ENCODE measurements at regions not wholly inside any gene's neighbourhood (a gene's known extent, or its start where the extent isn't known, plus 50 kb on each side); places are given as distances from the start of the nearest gene placed in this dataset.
"Not testable (repeated sequence)": the region's sequence is repeated elsewhere in the genome, so short reads cannot be mapped to it uniquely, and the experiment has no call there.

GRCh38 chr15:45863881-45864580, 229.2 kb downstream of the SQOR start:
- DNase-seq, result no peak
- intact Hi-C loops (cut with DNase I), result no loop called here

- intact Hi-C loops (cut with DNase I), result no loop called here
These were observed 231.8 kb downstream of the SQOR start for GRCh38 chr15:45866616-45867015.

GRCh38 chr15:45867281-45867680, 232.5 kb downstream of the SQOR start:
- intact Hi-C loops (cut with DNase I), result no loop called here
- no peak for DNase-seq

More at GRCh38 chr15:45866616-45867015, 231.8 kb downstream of the SQOR start:
- no peak for DNase-seq

GRCh38 chr15:45868109-45868691, 233.4 kb downstream of the SQOR start:
- no peak for DNase-seq
- intact Hi-C loops (cut with DNase I), result no loop called here

GRCh38 chr15:45869034-45869668, 234.3 kb downstream of the SQOR start:
- DNase-seq, result no peak
- intact Hi-C loops (cut with DNase I), result no loop called here

GRCh38 chr15:45871121-45871855, 236.5 kb downstream of the SQOR start:
- DNase-seq, result peak in 2 of 10 donors; percentile 63 to 74
- intact Hi-C loops (cut with DNase I), result no loop called here

- intact Hi-C loops (cut with DNase I), result no loop called here
- DNase-seq, result no peak
These were observed 239.0 kb downstream of the SQOR start for GRCh38 chr15:45873781-45874180.

GRCh38 chr15:45874566-45874965, 239.7 kb downstream of the SQOR start:
- intact Hi-C loops (cut with DNase I); DNase-seq: not testable (repeated sequence)

- DNase-seq, result no peak
- intact Hi-C loops (cut with DNase I), result no loop called here
These were observed 249.5 kb downstream of the SQOR start for GRCh38 chr15:45884289-45884688.

GRCh38 chr15:45884755-45885445, 250.1 kb downstream of the SQOR start:
- peak in 1 of 10 donors; percentile 39 for DNase-seq

GRCh38 chr15:45885801-45886200, 251.0 kb downstream of the SQOR start:
- DNase-seq, result peak in 1 of 10 donors; percentile 80
- intact Hi-C loops (cut with DNase I), result no loop called here

More at GRCh38 chr15:45884755-45885445, 250.1 kb downstream of the SQOR start:
- intact Hi-C loops (cut with DNase I), result no loop called here

GRCh38 chr15:45891766-45892165, 256.9 kb downstream of the SQOR start:
- DNase-seq, result peak in 5 of 10 donors; percentile 18 to 81 (median 29)
- intact Hi-C loops (cut with DNase I), result no loop called here

GRCh38 chr15:45892182-45892581, 257.4 kb downstream of the SQOR start:
- no peak for DNase-seq
- intact Hi-C loops (cut with DNase I), result no loop called here

- intact Hi-C loops (cut with DNase I), result no loop called here
- no peak for DNase-seq
These were observed 268.5 kb downstream of the SQOR start for GRCh38 chr15:45903283-45903682.

GRCh38 chr15:45904019-45904418, 269.2 kb downstream of the SQOR start:
- intact Hi-C loops (cut with DNase I), result no loop called here
- DNase-seq, result no peak

- DNase-seq, result no peak
- intact Hi-C loops (cut with DNase I), result no loop called here
These were observed 271.4 kb downstream of the SQOR start for GRCh38 chr15:45906230-45906629.

- no peak for DNase-seq
- intact Hi-C loops (cut with DNase I), result no loop called here
These were observed 275.8 kb downstream of the SQOR start for GRCh38 chr15:45910671-45911070.

- intact Hi-C loops (cut with DNase I), result no loop called here
These were observed 278.6 kb downstream of the SQOR start for GRCh38 chr15:45913451-45913850.

GRCh38 chr15:45914425-45914824, 279.6 kb downstream of the SQOR start:
- no peak for DNase-seq
- intact Hi-C loops (cut with DNase I), result no loop called here

More at GRCh38 chr15:45913451-45913850, 278.6 kb downstream of the SQOR start:
- DNase-seq, result no peak

GRCh38 chr15:45918839-45919238, 284.0 kb downstream of the SQOR start:
- DNase-seq, result no peak
- intact Hi-C loops (cut with DNase I), result no loop called here

Measured in posterior cingulate gyrus (tissue), 11 donors.